GM12878 (cell line): ENCODE measurements at regions not wholly inside any gene's neighbourhood (a gene's known extent, or its start where the extent isn't known, plus 50 kb on each side); places are given as distances from the start of the nearest gene placed in this dataset.

Source experiments
- CREB1 ChIP-seq: IDR thresholded peaks from 2 replicates; pipeline ENCODE4 v1.6.1; 2012; ENCODE audit warnings: low read depth, mild to moderate bottlenecking, inconsistent platforms
- FOS ChIP-seq: IDR thresholded peaks from 3 replicates; pipeline ENCODE4 v1.6.1; 2011; ENCODE audit warnings: borderline replicate concordance; ENCODE audit not compliant: insufficient read length; ENCODE audit errors: extremely low read depth
- MTA3 ChIP-seq: IDR thresholded peaks from 2 replicates; pipeline ENCODE4 v1.6.1; 2012; ENCODE audit warnings: low read length, inconsistent platforms, borderline replicate concordance
- NR2F1 ChIP-seq: fragments of 450-650 bp; conservative IDR thresholded peaks from 2 replicates; pipeline ENCODE4 v1.6.1; 2017; ENCODE audit warnings: mild to moderate bottlenecking
- POLR2A ChIP-seq: IDR thresholded peaks from 2 replicates; pipeline ENCODE4 v1.6.1; 2011; ENCODE audit warnings: low read depth, mild to moderate bottlenecking, low read length
- POLR2AphosphoS5 ChIP-seq: IDR thresholded peaks from 2 replicates; pipeline ENCODE4 v1.6.1; 2011; ENCODE audit warnings: mild to moderate bottlenecking, low read length, inconsistent platforms
- SIX5 ChIP-seq: IDR thresholded peaks from 2 replicates; pipeline ENCODE4 v1.6.1; 2011; ENCODE audit warnings: mild to moderate bottlenecking, low read depth, low read length, moderate library complexity; ENCODE audit not compliant: severe bottlenecking
- ZNF24 ChIP-seq: fragments of 450-650 bp; IDR thresholded peaks from 2 replicates; pipeline ENCODE4 v1.6.1; 2017; ENCODE audit warnings: antibody characterized with exemption, mild to moderate bottlenecking

- TF ChIP-seq FOS = no peak
- no peak for TF ChIP-seq MTA3
- no peak for TF ChIP-seq NR2F1
- TF ChIP-seq POLR2A = no peak
- TF ChIP-seq CREB1 = no peak
- no peak for TF ChIP-seq ZNF24
- no peak for TF ChIP-seq SIX5
- no peak for TF ChIP-seq POLR2AphosphoS5
These were observed 349.4 kb downstream of the DLEU7 start for GRCh38 chr13:50494138-50494537.
